BE2C (cell line): ENCODE measurements at regions not wholly inside any gene's neighbourhood (a gene's known extent, or its start where the extent isn't known, plus 50 kb on each side); places are given as distances from the start of the nearest gene placed in this dataset.

Source experiments
- DNase-seq: peaks from one replicate; pipeline ENCODE4 v3.0.0-alpha.2; 2020
- H3K27me3 ChIP-seq: fragments of 250-450 bp; sonication (Bioruptor Pico); 2 replicates; pipeline ENCODE4 v1.5.1; 2020; ENCODE audit warnings: mild to moderate bottlenecking
- H3K36me3 ChIP-seq: fragments of 250-450 bp; sonication (Bioruptor Pico); 2 replicates; pipeline ENCODE4 v1.5.1; 2020; ENCODE audit warnings: mild to moderate bottlenecking
- H3K4me1 ChIP-seq: fragments of 250-450 bp; sonication (Bioruptor Pico); 2 replicates; pipeline ENCODE4 v1.5.1; 2020
- H3K4me3 ChIP-seq: 2 replicates; pipeline ENCODE4 v1.5.1; 2011; ENCODE audit warnings: low read depth, low read length
- H3K9me3 ChIP-seq: fragments of 250-450 bp; sonication (Bioruptor Pico); 2 replicates; pipeline ENCODE4 v1.5.1; 2020
- CTCF ChIP-seq: IDR thresholded peaks from 2 replicates; pipeline ENCODE4 v1.5.1; 2012; ENCODE audit warnings: mild to moderate bottlenecking, low read depth, low read length

GRCh38 chr4:19293080-19293479, 958.6 kb upstream of the SLIT2 start:
- H3K9me3 ChIP-seq, result no peaks in the 10 kb centered on the region
- TF ChIP-seq CTCF, result no peak
- H3K4me3 ChIP-seq, result no peak overlapping the region
- no peak for DNase-seq
- no peaks in the 10 kb centered on the region for H3K36me3 ChIP-seq
- H3K4me1 ChIP-seq, result no peaks in the 10 kb centered on the region
- no peaks in the 10 kb centered on the region for H3K27me3 ChIP-seq

- Histone ChIP-seq H3K9me3 (no peaks in the 10 kb centered on the region), H3K27me3 (no peaks in the 10 kb centered on the region), H3K4me1 (no peaks in the 10 kb centered on the region), H3K36me3 (no peaks in the 10 kb centered on the region), H3K4me3 (no peak overlapping the region)
- DNase-seq, result no peak
- no peak for TF ChIP-seq CTCF
Observed at GRCh38 chr4:19286924-19287323, 964.8 kb upstream of the SLIT2 start.

- H3K36me3 ChIP-seq, result no peaks in the 10 kb centered on the region
- no peak for DNase-seq
- H3K9me3 ChIP-seq, result no peaks in the 10 kb centered on the region
- no peaks in the 10 kb centered on the region for H3K27me3 ChIP-seq
- H3K4me1 ChIP-seq, result no peaks in the 10 kb centered on the region
- no peak for TF ChIP-seq CTCF
- no peak overlapping the region for H3K4me3 ChIP-seq
Observed at GRCh38 chr4:19285146-19285545, 966.6 kb upstream of the SLIT2 start.

- DNase-seq, result no peak
- TF ChIP-seq CTCF, result no peak
- no peaks in the 10 kb centered on the region for H3K27me3 ChIP-seq
- H3K9me3 ChIP-seq, result no peaks in the 10 kb centered on the region
- H3K36me3 ChIP-seq, result no peaks in the 10 kb centered on the region
- H3K4me3 ChIP-seq, result no peak overlapping the region
- no peaks in the 10 kb centered on the region for H3K4me1 ChIP-seq
Observed at GRCh38 chr4:19278665-19279064, 973.0 kb upstream of the SLIT2 start.

GRCh38 chr4:19266566-19266965, 985.1 kb upstream of the SLIT2 start:
- Histone ChIP-seq H3K4me3 (no peak overlapping the region), H3K36me3 (no peaks in the 10 kb centered on the region), H3K27me3 (no peaks in the 10 kb centered on the region), H3K9me3 (no peaks in the 10 kb centered on the region; the same call in 1 of the 2 replicates), H3K4me1 (no peaks in the 10 kb centered on the region)
- no peak for DNase-seq
- TF ChIP-seq CTCF, result no peak

- no peak overlapping the region for H3K4me3 ChIP-seq
- no peaks in the 10 kb centered on the region for H3K36me3 ChIP-seq
- H3K9me3 ChIP-seq, result no peaks in the 10 kb centered on the region; the same call in 1 of the 2 replicates
- DNase-seq, result no peak
- no peaks in the 10 kb centered on the region for H3K27me3 ChIP-seq
- TF ChIP-seq CTCF, result no peak
- no peaks in the 10 kb centered on the region for H3K4me1 ChIP-seq
Observed at GRCh38 chr4:19262467-19262866, 989.2 kb upstream of the SLIT2 start.
